ENCODE measurements at regions not wholly inside any gene's neighbourhood (a gene's known extent, or its start where the extent isn't known, plus 50 kb on each side); places are given as distances from the start of the nearest gene placed in this dataset.
A peak's percentile ranks its signal among the peaks of the same experiment; 100 is the strongest.
"Not testable (repeated sequence)": the region's sequence is repeated elsewhere in the genome, so short reads cannot be mapped to it uniquely, and the experiment has no call there.

- Mint-ChIP-seq H3K4me3 (no peak overlapping the region), H3K27ac (no peak overlapping the region), H3K4me1 (ENCODE audit: low read depth) (no peaks in the 10 kb centered on the region), H3K27me3 (peaks cover 3% of the 10 kb centered on the region), H3K9me3 (no peaks in the 10 kb centered on the region), H3K36me3 (ENCODE audit: low read depth) (no peaks in the 10 kb centered on the region)
Measured at GRCh38 chr3:181329024-181329423, 339.5 kb upstream of the DNAJC19 start.

- H3K9me3 Mint-ChIP-seq, result peaks cover 4% of the 10 kb centered on the region
- no peaks in the 10 kb centered on the region for H3K4me1 Mint-ChIP-seq (ENCODE audit: low read depth)
- no peak overlapping the region for H3K27ac Mint-ChIP-seq
- peaks cover 3% of the 10 kb centered on the region for H3K27me3 Mint-ChIP-seq
- no peak overlapping the region for H3K4me3 Mint-ChIP-seq
- no peaks in the 10 kb centered on the region for H3K36me3 Mint-ChIP-seq (ENCODE audit: low read depth)
Measured at GRCh38 chr3:181328346-181328745, 338.8 kb upstream of the DNAJC19 start.

- no peak overlapping the region for H3K4me3 Mint-ChIP-seq
- H3K36me3 Mint-ChIP-seq (ENCODE audit: low read depth), result no peaks in the 10 kb centered on the region
- H3K27ac Mint-ChIP-seq, result no peak overlapping the region
- peaks cover 2% of the 10 kb centered on the region for H3K27me3 Mint-ChIP-seq
- no peaks in the 10 kb centered on the region for H3K4me1 Mint-ChIP-seq (ENCODE audit: low read depth)
- peaks cover 11% of the 10 kb centered on the region for H3K9me3 Mint-ChIP-seq
Measured at GRCh38 chr3:181327349-181327748, 337.8 kb upstream of the DNAJC19 start.

GRCh38 chr3:181326637-181327223, 337.2 kb upstream of the DNAJC19 start:
- no peak overlapping the region for H3K27ac Mint-ChIP-seq
- peaks cover 17% of the 10 kb centered on the region for H3K9me3 Mint-ChIP-seq
- H3K4me3 Mint-ChIP-seq, result no peak overlapping the region
- H3K27me3 Mint-ChIP-seq, result peaks cover 3% of the 10 kb centered on the region
- no peaks in the 10 kb centered on the region for H3K4me1 Mint-ChIP-seq (ENCODE audit: low read depth)
- H3K36me3 Mint-ChIP-seq (ENCODE audit: low read depth), result no peaks in the 10 kb centered on the region

- H3K4me1 Mint-ChIP-seq (ENCODE audit: low read depth); H3K27ac Mint-ChIP-seq; H3K27me3 Mint-ChIP-seq; H3K4me3 Mint-ChIP-seq; H3K36me3 Mint-ChIP-seq (ENCODE audit: low read depth): not testable (repeated sequence)
- peaks cover 30% of the 10 kb centered on the region for H3K9me3 Mint-ChIP-seq
Measured at GRCh38 chr3:181324516-181324915, 335.0 kb upstream of the DNAJC19 start.

GRCh38 chr3:181318321-181318720, 328.8 kb upstream of the DNAJC19 start:
- H3K4me3 Mint-ChIP-seq, result no peak overlapping the region
- no peak overlapping the region for H3K27ac Mint-ChIP-seq
- H3K4me1 Mint-ChIP-seq (ENCODE audit: low read depth), result no peaks in the 10 kb centered on the region
- no peaks in the 10 kb centered on the region for H3K36me3 Mint-ChIP-seq (ENCODE audit: low read depth)
- H3K9me3 Mint-ChIP-seq, result peaks cover 26% of the 10 kb centered on the region
- H3K27me3 Mint-ChIP-seq, result peaks cover 3% of the 10 kb centered on the region

- H3K27me3 Mint-ChIP-seq, result peaks cover 3% of the 10 kb centered on the region
- H3K27ac Mint-ChIP-seq, result peak overlapping the region; percentile 7
- no peak overlapping the region for H3K4me3 Mint-ChIP-seq
- no peaks in the 10 kb centered on the region for H3K36me3 Mint-ChIP-seq (ENCODE audit: low read depth)
- peaks cover 20% of the 10 kb centered on the region for H3K9me3 Mint-ChIP-seq
- no peaks in the 10 kb centered on the region for H3K4me1 Mint-ChIP-seq (ENCODE audit: low read depth)
Measured at GRCh38 chr3:181317508-181317907, 328.0 kb upstream of the DNAJC19 start.

GRCh38 chr3:181316482-181316881, 326.9 kb upstream of the DNAJC19 start:
- Mint-ChIP-seq H3K4me1 (ENCODE audit: low read depth) (no peaks in the 10 kb centered on the region), H3K4me3 (no peak overlapping the region), H3K9me3 (peaks cover 10% of the 10 kb centered on the region), H3K27ac (no peak overlapping the region), H3K36me3 (ENCODE audit: low read depth) (no peaks in the 10 kb centered on the region), H3K27me3 (no peaks in the 10 kb centered on the region)

- no peak overlapping the region for H3K27ac Mint-ChIP-seq
- no peaks in the 10 kb centered on the region for H3K36me3 Mint-ChIP-seq (ENCODE audit: low read depth)
- no peaks in the 10 kb centered on the region for H3K4me1 Mint-ChIP-seq (ENCODE audit: low read depth)
- no peaks in the 10 kb centered on the region for H3K27me3 Mint-ChIP-seq
- H3K4me3 Mint-ChIP-seq, result no peak overlapping the region
- no peaks in the 10 kb centered on the region for H3K9me3 Mint-ChIP-seq
Measured at GRCh38 chr3:181313335-181313734, 323.8 kb upstream of the DNAJC19 start.

- no peaks in the 10 kb centered on the region for H3K4me1 Mint-ChIP-seq (ENCODE audit: low read depth)
Measured at GRCh38 chr3:181311186-181311585, 321.6 kb upstream of the DNAJC19 start.

GRCh38 chr3:181302960-181303359, 313.4 kb upstream of the DNAJC19 start:
- no peak overlapping the region for H3K4me3 Mint-ChIP-seq

More at GRCh38 chr3:181311186-181311585, 321.6 kb upstream of the DNAJC19 start:
- no peaks in the 10 kb centered on the region for H3K9me3 Mint-ChIP-seq
- H3K27me3 Mint-ChIP-seq, result no peaks in the 10 kb centered on the region
- H3K36me3 Mint-ChIP-seq (ENCODE audit: low read depth), result no peaks in the 10 kb centered on the region
- no peak overlapping the region for H3K27ac Mint-ChIP-seq
- no peak overlapping the region for H3K4me3 Mint-ChIP-seq

GRCh38 chr3:181300033-181300432, 310.5 kb upstream of the DNAJC19 start:
- no peak overlapping the region for H3K4me3 Mint-ChIP-seq
- H3K9me3 Mint-ChIP-seq, result no peaks in the 10 kb centered on the region
- H3K27me3 Mint-ChIP-seq, result peaks cover 26% of the 10 kb centered on the region
- no peak overlapping the region for H3K27ac Mint-ChIP-seq
- H3K4me1 Mint-ChIP-seq (ENCODE audit: low read depth), result no peaks in the 10 kb centered on the region
- H3K36me3 Mint-ChIP-seq (ENCODE audit: low read depth), result no peaks in the 10 kb centered on the region

More at GRCh38 chr3:181302960-181303359, 313.4 kb upstream of the DNAJC19 start:
- no peaks in the 10 kb centered on the region for H3K36me3 Mint-ChIP-seq (ENCODE audit: low read depth)
- H3K27ac Mint-ChIP-seq, result no peak overlapping the region
- peaks cover 20% of the 10 kb centered on the region for H3K27me3 Mint-ChIP-seq
- H3K9me3 Mint-ChIP-seq, result no peaks in the 10 kb centered on the region
- H3K4me1 Mint-ChIP-seq (ENCODE audit: low read depth), result no peaks in the 10 kb centered on the region

- Mint-ChIP-seq H3K27me3 (peaks cover 26% of the 10 kb centered on the region), H3K36me3 (ENCODE audit: low read depth) (no peaks in the 10 kb centered on the region), H3K27ac (no peak overlapping the region), H3K4me3 (no peak overlapping the region), H3K9me3 (no peaks in the 10 kb centered on the region), H3K4me1 (ENCODE audit: low read depth) (no peaks in the 10 kb centered on the region)
Measured at GRCh38 chr3:181298421-181298820, 308.9 kb upstream of the DNAJC19 start.

GRCh38 chr3:181292984-181293383, 303.4 kb upstream of the DNAJC19 start:
- Mint-ChIP-seq H3K4me1 (ENCODE audit: low read depth) (peaks cover 3% of the 10 kb centered on the region), H3K4me3 (no peak overlapping the region), H3K36me3 (ENCODE audit: low read depth) (no peaks in the 10 kb centered on the region), H3K27me3 (peaks cover 6% of the 10 kb centered on the region), H3K27ac (no peak overlapping the region), H3K9me3 (no peaks in the 10 kb centered on the region)

GRCh38 chr3:181290941-181291340, 301.4 kb upstream of the DNAJC19 start:
- H3K9me3 Mint-ChIP-seq, result no peaks in the 10 kb centered on the region
- no peaks in the 10 kb centered on the region for H3K36me3 Mint-ChIP-seq (ENCODE audit: low read depth)
- H3K27ac Mint-ChIP-seq, result no peak overlapping the region
- H3K4me3 Mint-ChIP-seq, result no peak overlapping the region
- H3K4me1 Mint-ChIP-seq (ENCODE audit: low read depth), result peaks cover 3% of the 10 kb centered on the region
- no peaks in the 10 kb centered on the region for H3K27me3 Mint-ChIP-seq

GRCh38 chr3:181289306-181289705, 299.8 kb upstream of the DNAJC19 start:
- peaks cover 3% of the 10 kb centered on the region for H3K4me1 Mint-ChIP-seq (ENCODE audit: low read depth)
- no peaks in the 10 kb centered on the region for H3K36me3 Mint-ChIP-seq (ENCODE audit: low read depth)
- no peak overlapping the region for H3K4me3 Mint-ChIP-seq
- no peaks in the 10 kb centered on the region for H3K9me3 Mint-ChIP-seq
- H3K27me3 Mint-ChIP-seq, result no peaks in the 10 kb centered on the region
- no peak overlapping the region for H3K27ac Mint-ChIP-seq
